ENCODE measurements at regions not wholly inside any gene's neighbourhood (a gene's known extent, or its start where the extent isn't known, plus 50 kb on each side); places are given as distances from the start of the nearest gene placed in this dataset.

DNA sequence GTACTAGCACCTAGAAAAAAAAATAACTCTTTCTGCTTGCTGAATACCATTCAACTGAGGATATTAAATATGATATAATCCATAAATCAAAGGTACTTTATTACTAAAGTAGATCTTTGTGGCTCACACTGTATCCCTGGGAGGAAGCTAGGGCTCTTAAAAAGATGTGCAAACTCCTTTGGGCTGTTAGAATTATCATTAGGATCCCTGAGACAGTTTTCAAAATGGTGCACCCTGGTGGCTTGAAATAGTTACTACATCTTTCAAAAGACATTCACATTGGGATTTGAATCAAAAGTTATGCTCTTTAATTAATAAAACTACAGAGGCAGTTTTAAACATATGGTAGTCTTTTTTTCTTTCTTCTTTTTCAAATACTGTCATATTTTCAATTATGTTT lies 228.5 kb upstream of the G2E3 start:
- TF ChIP-seq CTCF (IDR thresholded peaks at IDR 0.05) (peak in 1 of 4 donors; percentile 42), POLR2A (IDR thresholded peaks at IDR 0.05) (no peak)
